ENCODE measurements at regions not wholly inside any gene's neighbourhood (a gene's known extent, or its start where the extent isn't known, plus 50 kb on each side); places are given as distances from the start of the nearest gene placed in this dataset.

DNA sequence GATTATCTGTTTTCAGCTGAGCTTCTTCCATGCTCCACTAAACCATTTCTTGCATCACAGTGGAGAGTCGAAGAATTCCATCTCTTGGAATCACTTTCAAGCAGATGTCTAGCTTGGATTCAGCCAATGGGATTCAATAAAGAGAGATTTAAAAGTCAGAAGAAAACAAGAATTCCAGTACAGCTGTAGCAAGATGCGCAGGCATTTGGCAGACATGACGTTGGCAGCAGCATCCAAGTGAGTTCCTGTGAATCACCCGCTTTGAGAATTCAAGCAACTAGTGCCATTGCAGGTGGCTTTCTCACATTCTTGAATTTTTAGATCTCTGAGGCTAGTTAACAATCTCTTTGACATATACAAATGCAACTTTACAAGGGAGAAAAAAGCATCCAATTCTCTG, 467.0 kb downstream of the CDH10 start:
- ChIA-PET POLR2A (ENCODE audit: low non-redundant PET) (no interaction called here), CTCF (no interaction called here)
- no peak for DNase-seq (ENCODE audit: low spot score)
- TF ChIP-seq, protein P1, sequence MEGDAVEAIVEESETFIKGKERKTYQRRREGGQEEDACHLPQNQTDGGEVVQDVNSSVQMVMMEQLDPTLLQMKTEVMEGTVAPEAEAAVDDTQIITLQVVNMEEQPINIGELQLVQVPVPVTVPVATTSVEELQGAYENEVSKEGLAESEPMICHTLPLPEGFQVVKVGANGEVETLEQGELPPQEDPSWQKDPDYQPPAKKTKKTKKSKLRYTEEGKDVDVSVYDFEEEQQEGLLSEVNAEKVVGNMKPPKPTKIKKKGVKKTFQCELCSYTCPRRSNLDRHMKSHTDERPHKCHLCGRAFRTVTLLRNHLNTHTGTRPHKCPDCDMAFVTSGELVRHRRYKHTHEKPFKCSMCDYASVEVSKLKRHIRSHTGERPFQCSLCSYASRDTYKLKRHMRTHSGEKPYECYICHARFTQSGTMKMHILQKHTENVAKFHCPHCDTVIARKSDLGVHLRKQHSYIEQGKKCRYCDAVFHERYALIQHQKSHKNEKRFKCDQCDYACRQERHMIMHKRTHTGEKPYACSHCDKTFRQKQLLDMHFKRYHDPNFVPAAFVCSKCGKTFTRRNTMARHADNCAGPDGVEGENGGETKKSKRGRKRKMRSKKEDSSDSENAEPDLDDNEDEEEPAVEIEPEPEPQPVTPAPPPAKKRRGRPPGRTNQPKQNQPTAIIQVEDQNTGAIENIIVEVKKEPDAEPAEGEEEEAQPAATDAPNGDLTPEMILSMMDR (conservative IDR thresholded peaks at IDR 0.05; ENCODE audit: low read depth), result no peak
- H3K27ac ChIP-seq, result no peak overlapping the region

- CTCF ChIA-PET, result interaction anchor here (0.6 kb wide), 1 partner anchor 457 kb away, joined by 4 read pairs; no protein-coding TSS in a partner anchor
- POLR2A ChIA-PET (ENCODE audit: low non-redundant PET), result no interaction called here
- TF ChIP-seq, protein P1 (conservative IDR thresholded peaks at IDR 0.05; ENCODE audit: low read depth), result no peak
- no peak for DNase-seq (ENCODE audit: low spot score)
- H3K27ac ChIP-seq, result no peak overlapping the region
These were observed 460.8 kb downstream of the CDH10 start for GRCh38 chr5:24183981-24184380.

- TF ChIP-seq, protein P1 (conservative IDR thresholded peaks at IDR 0.05; ENCODE audit: low read depth), result no peak
- H3K27ac ChIP-seq, result no peak overlapping the region
- DNase-seq (ENCODE audit: low spot score), result no peak
- ChIA-PET POLR2A (ENCODE audit: low non-redundant PET) (no interaction called here), CTCF (interaction anchor here (0.6 kb wide), 1 partner anchor 14 kb away, joined by 3 read pairs; no protein-coding TSS in a partner anchor)
These were observed 456.4 kb downstream of the CDH10 start for GRCh38 chr5:24188216-24188925.

DNA sequence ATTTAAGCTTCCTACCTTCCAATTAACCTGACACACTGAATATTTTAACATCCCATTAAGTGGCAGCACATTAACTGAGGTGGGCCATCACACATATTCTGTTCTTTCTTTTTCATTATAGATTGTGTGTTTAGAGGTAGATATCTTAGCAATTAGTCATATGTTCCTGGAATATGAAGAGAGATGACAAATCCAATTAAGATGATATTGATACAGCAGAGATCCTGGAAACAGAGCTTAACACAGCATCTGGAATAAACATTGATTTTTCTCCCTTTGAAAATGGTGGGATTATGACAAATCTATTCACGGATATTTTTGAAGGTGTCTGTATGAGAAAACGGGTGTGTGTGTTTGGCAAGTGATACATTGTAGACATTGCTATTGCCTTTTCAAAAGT, 448.0 kb downstream of the CDH10 start:
- ChIA-PET POLR2A (ENCODE audit: low non-redundant PET) (no interaction called here), CTCF (no interaction called here)
- H3K27ac ChIP-seq, result no peak overlapping the region
- no peak for DNase-seq (ENCODE audit: low spot score)
- TF ChIP-seq, protein P1 (conservative IDR thresholded peaks at IDR 0.05; ENCODE audit: low read depth), result no peak

- TF ChIP-seq, protein P1 (conservative IDR thresholded peaks at IDR 0.05; ENCODE audit: low read depth), result no peak
- DNase-seq (ENCODE audit: low spot score), result no peak
- POLR2A ChIA-PET (ENCODE audit: low non-redundant PET), result no interaction called here
- CTCF ChIA-PET, result interaction anchor here (0.5 to 0.6 kb wide), 2 partner anchors 10 to 1232 kb away, joined by 3 read pairs; no protein-coding TSS in a partner anchor
- no peak overlapping the region for H3K27ac ChIP-seq
These were observed 436.1 kb downstream of the CDH10 start for GRCh38 chr5:24208686-24209106.

- ChIA-PET POLR2A (ENCODE audit: low non-redundant PET) (no interaction called here), CTCF (no interaction called here)
- H3K27ac ChIP-seq, result no peak overlapping the region
- DNase-seq (ENCODE audit: low spot score), result no peak
- TF ChIP-seq, protein P1 (conservative IDR thresholded peaks at IDR 0.05; ENCODE audit: low read depth), result no peak
These were observed 429.7 kb downstream of the CDH10 start for GRCh38 chr5:24215114-24215513.

All from RWPE1 (cell line).